Spleen (tissue), 11 donors: ENCODE measurements at regions not wholly inside any gene's neighbourhood (a gene's known extent, or its start where the extent isn't known, plus 50 kb on each side); places are given as distances from the start of the nearest gene placed in this dataset.

Experiments used
- DNase-seq: peaks from one replicate; pipeline ENCODE4 v3.0.0-alpha.2; 2020
- H3K27ac ChIP-seq, 8 donors: fragments of 200-600 bp; sonication (generic) in 7 of 8; 1 replicate in 4 of 8; 2 replicates in 4 of 8; pipeline versions ENCODE4 v1.5.0 to v1.8.0; 2016 to 2021; ENCODE audit warnings: inconsistent platforms in 4 of 8, mild to moderate bottlenecking in 4 of 8, moderate library complexity in 1 of 8
- H3K27me3 ChIP-seq, 7 donors: fragments of 200-600 bp; sonication (generic) in 6 of 7; replicated peaks in 1 of 7; 1 replicate in 4 of 7; 2 replicates in 3 of 7; pipeline versions ENCODE4 v1.5.0 to v1.8.0; 2016 to 2021; ENCODE audit warnings: inconsistent platforms in 3 of 7, mild to moderate bottlenecking in 1 of 7
- H3K36me3 ChIP-seq, 6 donors: fragments of 200-600 bp; sonication (generic) in 5 of 6; 1 replicate in 4 of 6; 2 replicates in 2 of 6; pipeline versions ENCODE4 v1.5.0 to v1.8.0; 2016 to 2021; ENCODE audit warnings: inconsistent platforms in 2 of 6
- H3K4me1 ChIP-seq, 6 donors: fragments of 200-600 bp; sonication (generic) in 5 of 6; 1 replicate in 3 of 6; 2 replicates in 3 of 6; pipeline versions ENCODE4 v1.5.0 to v1.8.0; 2016 to 2021; ENCODE audit warnings: inconsistent platforms in 3 of 6
- H3K4me3 ChIP-seq, 8 donors: fragments of 200-600 bp; sonication (generic) in 7 of 8; 1 replicate in 4 of 8; 2 replicates in 4 of 8; pipeline versions ENCODE4 v1.5.0 to v1.8.0; 2016 to 2021; ENCODE audit warnings: inconsistent platforms in 4 of 8, mild to moderate bottlenecking in 4 of 8, moderate library complexity in 2 of 8
- H3K9me3 ChIP-seq, 8 donors: fragments of 200-600 bp; sonication (generic) in 7 of 8; 1 replicate in 4 of 8; 2 replicates in 4 of 8; pipeline versions ENCODE4 v1.5.0 to v1.8.0; 2016 to 2021; ENCODE audit warnings: inconsistent platforms in 4 of 8
- CTCF ChIP-seq, 11 experiments: fragments of 200-600 bp in 7 of 11; fragments of 450-650 bp in 4 of 11; sonication (generic) in 4 of 11; IDR thresholded peaks in 8 of 11; conservative IDR thresholded peaks in 3 of 11; 1 replicate in 7 of 11; 2 replicates in 4 of 11; pipeline versions ENCODE4 v1.4.0 to v1.8.0; 2016 to 2021; ENCODE audit warnings: antibody characterized with exemption in 11 of 11, inconsistent platforms in 4 of 11, mild to moderate bottlenecking in 1 of 11
- POLR2A ChIP-seq, 3 donors: fragments of 450-650 bp; IDR thresholded peaks; one replicate each; pipeline ENCODE4 v1.5.1; 2017; ENCODE audit warnings: antibody characterized with exemption in 3 of 3, mild to moderate bottlenecking in 1 of 3
- POLR2AphosphoS5 ChIP-seq, 3 donors: sonication (generic); formaldehyde crosslinking; IDR thresholded peaks; one replicate each; pipeline ENCODE4 v1.5.1; 2017; ENCODE audit warnings: antibody characterized with exemption in 3 of 3
- WGBS, 5 donors: extraction: QIAGEN DNeasy Blood & Tissue Kit in 3 of 5; methylation state at CpG; one replicate each; pipeline versions ENCODE4 v1.1.5 to v1.1.7; 2013 to 2018; 5-methylcytosine and 5-hydroxymethylcytosine counted together
- intact Hi-C: fragments of 100-400 bp; cut with DNase I; formaldehyde crosslinking; loops from one replicate; pipeline ENCODE4 v1.15.0; 2023; ENCODE audit warnings: low total_unique reads
- donor health status: healthy with polysubstance abuse.
- donor health status: DM: no; HTN: no; CAD: no; lungs with moderate emphysema.
- donor health status: DM: no; HTN: no; CAD: no.
- donor health status: Bipolar disorder and iron deficiency.
- donor health status: healthy.
- donor health status: DM: no; HTN: no; CAD: no.
- donor health status: DM: yes; HTN: yes; CAD: no.

DNA sequence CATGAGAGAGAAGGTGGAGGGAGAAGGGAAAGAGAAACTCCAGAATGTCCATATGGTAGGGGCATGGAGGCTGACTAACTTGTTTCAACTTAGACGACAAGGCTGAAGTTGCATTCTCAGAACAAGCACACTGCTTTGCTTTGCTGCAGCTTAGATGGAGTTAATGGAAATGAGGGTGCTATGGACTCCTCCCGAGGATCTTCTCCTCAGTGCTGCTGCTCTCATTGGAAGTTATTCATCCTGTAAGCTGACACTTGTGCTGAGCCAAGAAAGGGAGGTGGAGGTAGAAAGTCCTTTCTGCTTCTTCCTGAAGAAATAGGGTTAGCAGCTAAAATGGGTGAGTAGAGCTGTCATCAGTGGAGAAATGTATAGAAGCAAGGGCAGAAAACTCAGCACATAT is 215.3 kb downstream of the SEC16B start:
- no peaks in the 10 kb centered on the region for H3K36me3 ChIP-seq
- peaks cover 0 to 5% (median 0%) of the 10 kb centered on the region in 7 donors for H3K27me3 ChIP-seq
- H3K9me3 ChIP-seq, result peaks cover 0 to 20% (median 5%) of the 10 kb centered on the region in 8 donors
- WGBS, 5 donors, result 35 to 48% (median 39%) methylated on average over 2 of the region's 2 CpGs
- no peaks in the 10 kb centered on the region for H3K4me1 ChIP-seq
- no peak overlapping the region for H3K4me3 ChIP-seq
- intact Hi-C loops, result no loop called here
- DNase-seq, result no peak
- no peak overlapping the region for H3K27ac ChIP-seq
- TF ChIP-seq CTCF (IDR thresholded peaks at IDR 0.05 in 8 of 11, conservative IDR thresholded peaks at IDR 0.05 in 3 of 11), result no peak
- no peak for TF ChIP-seq POLR2AphosphoS5 (IDR thresholded peaks at IDR 0.05)
- TF ChIP-seq POLR2A (IDR thresholded peaks at IDR 0.05), result no peak

DNA sequence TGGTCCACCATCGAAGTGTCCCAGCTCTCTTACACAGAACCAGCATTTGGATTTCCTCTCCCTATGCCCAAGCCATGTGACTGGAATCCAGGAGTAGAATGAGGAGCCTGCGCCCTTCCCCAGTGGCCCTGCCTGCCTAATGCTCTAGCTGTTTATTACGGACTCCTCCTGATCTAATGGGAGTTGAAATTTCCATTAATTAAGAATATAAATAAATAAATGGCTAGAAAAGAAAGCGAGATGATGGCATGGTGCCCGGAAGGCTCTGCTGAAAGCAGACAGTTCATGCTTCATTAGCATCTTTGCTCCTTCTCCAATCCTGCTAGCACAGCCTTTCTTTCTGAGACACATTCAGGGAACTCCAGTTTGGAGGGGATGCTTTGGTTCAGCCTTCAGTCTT is 216.2 kb downstream of the SEC16B start:
- no peaks in the 10 kb centered on the region for H3K4me1 ChIP-seq
- H3K27me3 ChIP-seq, result peaks cover 0 to 5% (median 0%) of the 10 kb centered on the region in 7 donors
- WGBS, 5 donors, result 76 to 89% (median 85%) methylated on average over 5 of the region's 5 CpGs
- no peak for DNase-seq
- TF ChIP-seq POLR2A (IDR thresholded peaks at IDR 0.05) (no peak), CTCF (IDR thresholded peaks at IDR 0.05 in 8 of 11, conservative IDR thresholded peaks at IDR 0.05 in 3 of 11) (no peak), POLR2AphosphoS5 (IDR thresholded peaks at IDR 0.05) (no peak)
- H3K9me3 ChIP-seq, result peaks cover 0 to 10% (median 0%) of the 10 kb centered on the region in 8 donors
- no peak overlapping the region for H3K27ac ChIP-seq
- no peak overlapping the region for H3K4me3 ChIP-seq
- no peaks in the 10 kb centered on the region for H3K36me3 ChIP-seq
- intact Hi-C loops, result no loop called here

GRCh38 chr1:177748080-177748801 is 221.6 kb downstream of the SEC16B start:
- Histone ChIP-seq H3K9me3 (no peaks in the 10 kb centered on the region), H3K4me1 (no peaks in the 10 kb centered on the region), H3K4me3 (no peak overlapping the region), H3K27ac (no peak overlapping the region), H3K27me3 (no peaks in the 10 kb centered on the region), H3K36me3 (no peaks in the 10 kb centered on the region)
- 72 to 88% (median 80%) methylated on average over 4 of the region's 4 CpGs for WGBS, 5 donors
- intact Hi-C loops, result no loop called here
- TF ChIP-seq POLR2AphosphoS5 (IDR thresholded peaks at IDR 0.05), result no peak
- no peak for TF ChIP-seq CTCF (IDR thresholded peaks at IDR 0.05 in 8 of 11, conservative IDR thresholded peaks at IDR 0.05 in 3 of 11)
- TF ChIP-seq POLR2A (IDR thresholded peaks at IDR 0.05), result no peak
- no peak for DNase-seq

- no peaks in the 10 kb centered on the region for H3K9me3 ChIP-seq
- H3K27me3 ChIP-seq, result no peaks in the 10 kb centered on the region
- no peak overlapping the region for H3K4me3 ChIP-seq
- H3K27ac ChIP-seq, result no peak overlapping the region
- 70 to 83% (median 79%) methylated on average over 3 of the region's 3 CpGs for WGBS, 5 donors
- H3K4me1 ChIP-seq, result no peaks in the 10 kb centered on the region
- DNase-seq, result no peak
- TF ChIP-seq CTCF (IDR thresholded peaks at IDR 0.05 in 8 of 11, conservative IDR thresholded peaks at IDR 0.05 in 3 of 11) (no peak), POLR2A (IDR thresholded peaks at IDR 0.05) (no peak), POLR2AphosphoS5 (IDR thresholded peaks at IDR 0.05) (no peak)
- H3K36me3 ChIP-seq, result no peaks in the 10 kb centered on the region
- intact Hi-C loops, result no loop called here
Observed at GRCh38 chr1:177746155-177746554, 223.7 kb downstream of the SEC16B start.
